ENCODE measurements at regions not wholly inside any gene's neighbourhood (a gene's known extent, or its start where the extent isn't known, plus 50 kb on each side); places are given as distances from the start of the nearest gene placed in this dataset.

GRCh38 chr2:20103530-20103929 lies 52.1 kb upstream of the LAPTM4A start:
- Histone ChIP-seq H3K4me3 (replicated peaks in 1 of 3; ENCODE audit: low read depth in 2 of 3, low read length in 3 of 3) (no peak overlapping the region), H3K79me2 (ENCODE audit: insufficient read depth, low read length) (no peaks in the 10 kb centered on the region), H2AFZ (ENCODE audit: insufficient read depth, low read depth, low read length, poor library complexity, severe bottlenecking) (no peak overlapping the region), H3K4me1 (ENCODE audit: control insufficient read depth in 1 of 2, insufficient read depth in 2 of 2, low read length in 2 of 2) (no peaks in the 10 kb centered on the region), H4K20me1 (ENCODE audit: insufficient read depth, low read length) (no peaks in the 10 kb centered on the region), H3K9me3 (replicated peaks in 1 of 2; ENCODE audit: control insufficient read depth in 1 of 2, insufficient read depth in 1 of 2, low read length in 2 of 2) (peaks cover 13 to 18% of the 10 kb centered on the region in 2 donors), H3K9ac (ENCODE audit: insufficient read depth, low read length, poor library complexity, severe bottlenecking) (no peak overlapping the region), H3K36me3 (replicated peaks in 1 of 2; ENCODE audit: control insufficient read depth in 1 of 2, insufficient read depth in 2 of 2, low read length in 2 of 2) (no peaks in the 10 kb centered on the region), H3K27ac (ENCODE audit: low read depth in 1 of 2, low read length in 2 of 2) (no peak overlapping the region), H3K27me3 (ENCODE audit: control insufficient read depth in 2 of 2, insufficient read depth in 2 of 2, low read length in 2 of 2) (peaks cover 0 to 8% of the 10 kb centered on the region in 2 donors), H3K4me2 (replicated peaks; ENCODE audit: extremely low read depth, low read length, poor library complexity, severe bottlenecking) (no peak overlapping the region)
- H3K27me3 Mint-ChIP-seq (ENCODE audit: low read depth in 3 of 3) = peaks cover 5 to 20% (median 12%) of the 10 kb centered on the region in 3 donors
- DNase-seq = no peak
- H3K36me3 Mint-ChIP-seq = no peaks in the 10 kb centered on the region
- H3K4me1 Mint-ChIP-seq = peaks cover 9% of the 10 kb centered on the region
- H3K27ac Mint-ChIP-seq = no peak overlapping the region
- TF ChIP-seq CTCF (IDR thresholded peaks at IDR 0.05) = peak; percentile 28
- H3K9me3 Mint-ChIP-seq = peaks cover 7 to 30% (median 24%) of the 10 kb centered on the region in 7 donors
- intact Hi-C loops (cut with micrococcal nuclease) = no loop called here
- no peak overlapping the region for H3K4me3 Mint-ChIP-seq
- WGBS (ENCODE audit: insufficient coverage) = 72% methylated on average over 2 of the region's 2 CpGs
